Ovary (tissue), 3 donors: ENCODE measurements at regions not wholly inside any gene's neighbourhood (a gene's known extent, or its start where the extent isn't known, plus 50 kb on each side); places are given as distances from the start of the nearest gene placed in this dataset.
"Not testable (repeated sequence)": the region's sequence is repeated elsewhere in the genome, so short reads cannot be mapped to it uniquely, and the experiment has no call there.

Source experiments
- POLR2A ChIP-seq: fragments of 450-650 bp; IDR thresholded peaks from one replicate; pipeline ENCODE4 v1.6.1; 2017; ENCODE audit warnings: antibody characterized with exemption, mild to moderate bottlenecking, moderate library complexity
- TF ChIP-seq, protein P1 (sequence below), 3 donors: fragments of 450-650 bp in 2 of 3; fragments of 200-600 bp in 1 of 3; IDR thresholded peaks; one replicate each; pipeline versions ENCODE4 v1.5.1 to v1.8.0; 2016 to 2022; ENCODE audit warnings: antibody characterized with exemption in 3 of 3, mild to moderate bottlenecking in 1 of 3
- donor health status: DM: no; HTN: no; CAD: no.

DNA sequence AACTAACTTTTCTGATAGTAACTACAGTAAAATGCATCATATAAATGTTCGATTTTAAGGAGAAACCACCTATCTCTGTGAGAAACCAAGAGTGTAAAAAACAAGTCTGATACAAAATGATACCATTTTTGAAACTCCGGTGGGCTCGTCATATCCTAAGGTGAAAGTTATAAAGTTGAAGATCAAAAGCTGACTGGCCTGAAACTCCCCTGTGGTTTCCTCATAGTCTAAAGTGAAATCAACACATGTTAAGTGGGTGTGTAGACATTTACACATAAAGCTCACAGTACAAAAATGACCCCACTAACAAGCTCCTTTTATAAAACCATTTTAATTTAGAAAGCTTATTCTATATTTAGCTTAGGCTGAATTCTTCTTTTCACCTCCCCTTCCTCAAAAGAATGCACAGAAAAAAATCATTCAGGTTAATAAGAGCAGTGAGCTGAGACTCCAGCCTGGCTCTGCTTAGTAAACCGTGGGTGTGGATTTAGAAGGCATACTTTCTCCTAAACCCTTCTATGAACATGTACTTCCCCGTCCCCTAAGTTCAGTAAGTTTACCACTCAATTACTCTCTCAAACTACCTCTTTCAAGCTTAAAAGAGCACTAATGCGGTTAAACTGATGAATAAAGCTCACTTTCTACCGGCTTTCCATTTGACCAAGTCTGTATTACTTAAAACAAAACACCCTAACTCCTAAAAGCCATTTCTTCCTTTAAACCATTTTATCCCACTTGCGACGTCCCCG is 57.9 kb upstream of the GOLGA8N start:
- TF ChIP-seq, protein P1, sequence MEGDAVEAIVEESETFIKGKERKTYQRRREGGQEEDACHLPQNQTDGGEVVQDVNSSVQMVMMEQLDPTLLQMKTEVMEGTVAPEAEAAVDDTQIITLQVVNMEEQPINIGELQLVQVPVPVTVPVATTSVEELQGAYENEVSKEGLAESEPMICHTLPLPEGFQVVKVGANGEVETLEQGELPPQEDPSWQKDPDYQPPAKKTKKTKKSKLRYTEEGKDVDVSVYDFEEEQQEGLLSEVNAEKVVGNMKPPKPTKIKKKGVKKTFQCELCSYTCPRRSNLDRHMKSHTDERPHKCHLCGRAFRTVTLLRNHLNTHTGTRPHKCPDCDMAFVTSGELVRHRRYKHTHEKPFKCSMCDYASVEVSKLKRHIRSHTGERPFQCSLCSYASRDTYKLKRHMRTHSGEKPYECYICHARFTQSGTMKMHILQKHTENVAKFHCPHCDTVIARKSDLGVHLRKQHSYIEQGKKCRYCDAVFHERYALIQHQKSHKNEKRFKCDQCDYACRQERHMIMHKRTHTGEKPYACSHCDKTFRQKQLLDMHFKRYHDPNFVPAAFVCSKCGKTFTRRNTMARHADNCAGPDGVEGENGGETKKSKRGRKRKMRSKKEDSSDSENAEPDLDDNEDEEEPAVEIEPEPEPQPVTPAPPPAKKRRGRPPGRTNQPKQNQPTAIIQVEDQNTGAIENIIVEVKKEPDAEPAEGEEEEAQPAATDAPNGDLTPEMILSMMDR (IDR thresholded peaks at IDR 0.05): not testable (repeated sequence)
- TF ChIP-seq POLR2A: not testable (repeated sequence)
